ENCODE measurements at regions not wholly inside any gene's neighbourhood (a gene's known extent, or its start where the extent isn't known, plus 50 kb on each side); places are given as distances from the start of the nearest gene placed in this dataset.

- DNase-seq = peak; percentile 26 to 30
These were observed 1119.7 kb downstream of the VRK1 start for GRCh38 chr14:97916669-97917568.

- DNase-seq = no peak
These were observed 1123.0 kb downstream of the VRK1 start for GRCh38 chr14:97920201-97920600.

- DNase-seq = no peak
These were observed 1124.1 kb downstream of the VRK1 start for GRCh38 chr14:97921296-97921695.

- peak; percentile 26 to 32 for DNase-seq
These were observed 1127.9 kb downstream of the VRK1 start for GRCh38 chr14:97924922-97925613.

- no peak for DNase-seq
These were observed 1133.0 kb downstream of the VRK1 start for GRCh38 chr14:97930166-97930565.

- no peak for DNase-seq
These were observed 1134.1 kb downstream of the VRK1 start for GRCh38 chr14:97931273-97931672.

- no peak for DNase-seq
These were observed 1145.7 kb downstream of the VRK1 start for GRCh38 chr14:97942921-97943320.

GRCh38 chr14:97943619-97944018 lies 1146.4 kb downstream of the VRK1 start:
- peak; percentile 30 to 48 for DNase-seq

GRCh38 chr14:97944380-97944779 lies 1147.2 kb downstream of the VRK1 start:
- DNase-seq = no peak

GRCh38 chr14:97945631-97946030 lies 1148.4 kb downstream of the VRK1 start:
- DNase-seq = no peak

- no peak for DNase-seq
These were observed 1149.1 kb downstream of the VRK1 start for GRCh38 chr14:97946240-97946639.

- DNase-seq = no peak
These were observed 1149.5 kb downstream of the VRK1 start for GRCh38 chr14:97946641-97947040.

GRCh38 chr14:97948841-97949240 lies 1151.7 kb downstream of the VRK1 start:
- DNase-seq = no peak

GRCh38 chr14:97956581-97957340 lies 1159.6 kb downstream of the VRK1 start:
- no peak for DNase-seq

GRCh38 chr14:97959251-97959650 lies 1162.1 kb downstream of the VRK1 start:
- no peak for DNase-seq

GRCh38 chr14:97960436-97960835 lies 1163.3 kb downstream of the VRK1 start:
- DNase-seq = no peak

- DNase-seq = no peak
These were observed 1173.0 kb downstream of the VRK1 start for GRCh38 chr14:97970222-97970621.

- DNase-seq = no peak
These were observed 1178.0 kb downstream of the VRK1 start for GRCh38 chr14:97975216-97975615.

- DNase-seq = no peak
These were observed 1178.8 kb downstream of the VRK1 start for GRCh38 chr14:97975962-97976361.

- peak; percentile 56 for DNase-seq
These were observed 1179.7 kb downstream of the VRK1 start for GRCh38 chr14:97976861-97977260.

GRCh38 chr14:97977651-97978261 lies 1180.6 kb downstream of the VRK1 start:
- DNase-seq = peak; percentile 84 to 87

GRCh38 chr14:97978341-97978740 lies 1181.2 kb downstream of the VRK1 start:
- peak; percentile 82 to 88 for DNase-seq

GRCh38 chr14:97993508-97994019 lies 1196.4 kb downstream of the VRK1 start:
- DNase-seq = no peak

Measured in activated T-cell treated with anti-CD3 and anti-CD28 coated beads, Interleukin-2, amount 50 U/mL, for 48 hours (primary cell).